ENCODE measurements at regions not wholly inside any gene's neighbourhood (a gene's known extent, or its start where the extent isn't known, plus 50 kb on each side); places are given as distances from the start of the nearest gene placed in this dataset.
"Not testable (repeated sequence)": the region's sequence is repeated elsewhere in the genome, so short reads cannot be mapped to it uniquely, and the experiment has no call there.

- no peak overlapping the region for H3K4me3 ChIP-seq
- no peak overlapping the region for H3K27ac ChIP-seq
These were observed 194.0 kb upstream of the SAMSN1 start for GRCh38 chr21:14740116-14740515.

GRCh38 chr21:14739590-14739989, 193.5 kb upstream of the SAMSN1 start:
- H3K4me3 ChIP-seq, result no peak overlapping the region
- H3K27ac ChIP-seq, result no peak overlapping the region

GRCh38 chr21:14738576-14738975, 192.5 kb upstream of the SAMSN1 start:
- H3K27ac ChIP-seq, H3K4me3 ChIP-seq: not testable (repeated sequence)

- no peak overlapping the region for H3K27ac ChIP-seq
- no peak overlapping the region for H3K4me3 ChIP-seq
These were observed 191.8 kb upstream of the SAMSN1 start for GRCh38 chr21:14737922-14738321.

GRCh38 chr21:14737284-14737691, 191.2 kb upstream of the SAMSN1 start:
- Histone ChIP-seq H3K27ac (no peak overlapping the region), H3K4me3 (no peak overlapping the region)

GRCh38 chr21:14736672-14737071, 190.6 kb upstream of the SAMSN1 start:
- Histone ChIP-seq H3K4me3 (no peak overlapping the region), H3K27ac (no peak overlapping the region)

GRCh38 chr21:14736162-14736561, 190.0 kb upstream of the SAMSN1 start:
- no peak overlapping the region for H3K27ac ChIP-seq
- H3K4me3 ChIP-seq, result no peak overlapping the region

GRCh38 chr21:14734833-14735232, 188.7 kb upstream of the SAMSN1 start:
- H3K4me3 ChIP-seq, result no peak overlapping the region
- no peak overlapping the region for H3K27ac ChIP-seq

- H3K27ac ChIP-seq, result no peak overlapping the region
- no peak overlapping the region for H3K4me3 ChIP-seq
These were observed 188.1 kb upstream of the SAMSN1 start for GRCh38 chr21:14734191-14734590.

- Histone ChIP-seq H3K4me3 (no peak overlapping the region), H3K27ac (no peak overlapping the region)
These were observed 179.1 kb upstream of the SAMSN1 start for GRCh38 chr21:14725219-14725618.

GRCh38 chr21:14722841-14723483, 176.8 kb upstream of the SAMSN1 start:
- no peak overlapping the region for H3K4me3 ChIP-seq

GRCh38 chr21:14720237-14720636, 174.1 kb upstream of the SAMSN1 start:
- Histone ChIP-seq H3K27ac (no peak overlapping the region), H3K4me3 (no peak overlapping the region)

More at GRCh38 chr21:14722841-14723483, 176.8 kb upstream of the SAMSN1 start:
- no peak overlapping the region for H3K27ac ChIP-seq

GRCh38 chr21:14718951-14719350, 172.8 kb upstream of the SAMSN1 start:
- no peak overlapping the region for H3K27ac ChIP-seq
- H3K4me3 ChIP-seq, result no peak overlapping the region

GRCh38 chr21:14716761-14717396, 170.8 kb upstream of the SAMSN1 start:
- H3K27ac ChIP-seq, result no peak overlapping the region
- no peak overlapping the region for H3K4me3 ChIP-seq

GRCh38 chr21:14713109-14713508, 167.0 kb upstream of the SAMSN1 start:
- Histone ChIP-seq H3K4me3 (no peak overlapping the region), H3K27ac (no peak overlapping the region)

- no peak overlapping the region for H3K27ac ChIP-seq
These were observed 166.1 kb upstream of the SAMSN1 start for GRCh38 chr21:14712121-14712715.

GRCh38 chr21:14711287-14711686, 165.2 kb upstream of the SAMSN1 start:
- Histone ChIP-seq H3K27ac (no peak overlapping the region), H3K4me3 (no peak overlapping the region)

More at GRCh38 chr21:14712121-14712715, 166.1 kb upstream of the SAMSN1 start:
- H3K4me3 ChIP-seq, result no peak overlapping the region

- no peak overlapping the region for H3K4me3 ChIP-seq
- H3K27ac ChIP-seq, result no peak overlapping the region
These were observed 161.5 kb upstream of the SAMSN1 start for GRCh38 chr21:14707511-14708020.

- no peak overlapping the region for H3K4me3 ChIP-seq
- no peak overlapping the region for H3K27ac ChIP-seq
These were observed 160.8 kb upstream of the SAMSN1 start for GRCh38 chr21:14706712-14707510.
